Stomach (tissue), 8 donors: ENCODE measurements at regions not wholly inside any gene's neighbourhood (a gene's known extent, or its start where the extent isn't known, plus 50 kb on each side); places are given as distances from the start of the nearest gene placed in this dataset.

Experiments
- DNase-seq, 2 donors: peaks; one replicate each; pipeline versions ENCODE4 v3.0.0 to v3.0.0-alpha.2; 2013 to 2019
- H3K27ac ChIP-seq, 5 donors: fragments of 200-600 bp in 4 of 5; sonication (generic) in 4 of 5; one replicate each; pipeline ENCODE4 v1.5.1; 2013 to 2019; ENCODE audit warnings: mild to moderate bottlenecking in 1 of 5, moderate library complexity in 1 of 5
- H3K27me3 ChIP-seq, 3 donors: fragments of 200-600 bp; sonication (generic); one replicate each; pipeline ENCODE4 v1.5.1; 2017 to 2019; ENCODE audit warnings: mixed run types in 1 of 3
- H3K36me3 ChIP-seq, 4 donors: fragments of 200-600 bp; sonication (generic); 1 replicate in 3 of 4; 2 replicates in 1 of 4; pipeline ENCODE4 v1.5.1; 2016 to 2019
- H3K4me1 ChIP-seq, 4 donors: fragments of 200-600 bp; sonication (generic); one replicate each; pipeline ENCODE4 v1.5.1; 2016 to 2019
- H3K4me3 ChIP-seq, 4 donors: fragments of 200-600 bp; sonication (generic) in 3 of 4; one replicate each; pipeline ENCODE4 v1.5.1; 2016 to 2019; ENCODE audit warnings: mild to moderate bottlenecking in 1 of 4
- H3K9me3 ChIP-seq, 4 donors: fragments of 200-600 bp; sonication (generic); one replicate each; pipeline ENCODE4 v1.5.1; 2016 to 2019
- EP300 ChIP-seq: sonication (generic); formaldehyde crosslinking; IDR thresholded peaks from one replicate; pipeline ENCODE4 v1.6.1; 2017; ENCODE audit warnings: antibody characterized with exemption
- POLR2A ChIP-seq, 4 donors: fragments of 450-650 bp; IDR thresholded peaks; one replicate each; pipeline ENCODE4 v1.6.1; 2016; ENCODE audit warnings: antibody characterized with exemption in 4 of 4, control low read depth in 2 of 4, mild to moderate bottlenecking in 1 of 4, moderate library complexity in 1 of 4
- POLR2AphosphoS5 ChIP-seq, 3 donors: sonication (generic); formaldehyde crosslinking; IDR thresholded peaks; one replicate each; pipeline ENCODE4 v1.6.1; 2016; ENCODE audit warnings: antibody characterized with exemption in 3 of 3
- WGBS, 5 donors: extraction: QIAGEN DNeasy Blood & Tissue Kit in 3 of 5; methylation state at CpG; one replicate each; pipeline versions ENCODE4 v1.1.5 to v1.1.7; 2013 to 2018; 5-methylcytosine and 5-hydroxymethylcytosine counted together
- intact Hi-C: fragments of 100-400 bp; cut with DNase I; formaldehyde crosslinking; loops from one replicate; pipeline ENCODE4 v1.15.1; 2023; ENCODE audit warnings: low total_unique reads
- TF ChIP-seq, protein P1 (sequence below), 7 experiments: fragments of 450-650 bp in 4 of 7; fragments of 200-600 bp in 3 of 7; sonication (generic) in 3 of 7; IDR thresholded peaks; one replicate each; pipeline ENCODE4 v1.5.1; 2016 to 2019; ENCODE audit warnings: antibody characterized with exemption in 7 of 7, control low read depth in 2 of 7, mild to moderate bottlenecking in 1 of 7
- donor health status: healthy with polysubstance abuse.
- donor health status: Bipolar disorder and iron deficiency.
- donor health status: healthy.

DNA sequence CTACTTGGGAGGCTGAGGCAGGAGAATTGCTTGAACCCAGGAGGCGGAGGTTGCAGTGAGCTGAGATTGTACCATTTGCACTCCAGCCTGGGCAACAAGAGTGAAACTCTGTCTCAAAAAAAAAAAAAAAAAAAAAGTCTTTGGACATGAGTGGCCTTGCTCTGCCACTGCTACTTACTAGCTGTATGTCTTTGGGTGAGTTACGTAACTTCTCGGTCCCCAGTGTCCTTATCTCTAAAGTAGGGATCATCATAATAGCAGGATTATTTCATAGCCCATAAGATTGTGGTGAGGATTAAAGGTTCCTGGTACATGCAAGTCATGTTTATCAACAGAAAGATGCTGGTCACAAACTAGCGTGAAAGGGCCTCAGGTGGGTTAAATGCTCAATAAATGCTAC lies 53.9 kb upstream of the HEPHL1 start:
- no peak for TF ChIP-seq EP300
- TF ChIP-seq, protein P1, sequence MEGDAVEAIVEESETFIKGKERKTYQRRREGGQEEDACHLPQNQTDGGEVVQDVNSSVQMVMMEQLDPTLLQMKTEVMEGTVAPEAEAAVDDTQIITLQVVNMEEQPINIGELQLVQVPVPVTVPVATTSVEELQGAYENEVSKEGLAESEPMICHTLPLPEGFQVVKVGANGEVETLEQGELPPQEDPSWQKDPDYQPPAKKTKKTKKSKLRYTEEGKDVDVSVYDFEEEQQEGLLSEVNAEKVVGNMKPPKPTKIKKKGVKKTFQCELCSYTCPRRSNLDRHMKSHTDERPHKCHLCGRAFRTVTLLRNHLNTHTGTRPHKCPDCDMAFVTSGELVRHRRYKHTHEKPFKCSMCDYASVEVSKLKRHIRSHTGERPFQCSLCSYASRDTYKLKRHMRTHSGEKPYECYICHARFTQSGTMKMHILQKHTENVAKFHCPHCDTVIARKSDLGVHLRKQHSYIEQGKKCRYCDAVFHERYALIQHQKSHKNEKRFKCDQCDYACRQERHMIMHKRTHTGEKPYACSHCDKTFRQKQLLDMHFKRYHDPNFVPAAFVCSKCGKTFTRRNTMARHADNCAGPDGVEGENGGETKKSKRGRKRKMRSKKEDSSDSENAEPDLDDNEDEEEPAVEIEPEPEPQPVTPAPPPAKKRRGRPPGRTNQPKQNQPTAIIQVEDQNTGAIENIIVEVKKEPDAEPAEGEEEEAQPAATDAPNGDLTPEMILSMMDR (IDR thresholded peaks at IDR 0.05): no peak
- no peak for TF ChIP-seq POLR2A (IDR thresholded peaks at IDR 0.05)
- TF ChIP-seq POLR2AphosphoS5 (IDR thresholded peaks at IDR 0.05): no peak
- WGBS, 5 donors: 82 to 89% (median 87%) methylated on average over 4 of the region's 4 CpGs

DNA sequence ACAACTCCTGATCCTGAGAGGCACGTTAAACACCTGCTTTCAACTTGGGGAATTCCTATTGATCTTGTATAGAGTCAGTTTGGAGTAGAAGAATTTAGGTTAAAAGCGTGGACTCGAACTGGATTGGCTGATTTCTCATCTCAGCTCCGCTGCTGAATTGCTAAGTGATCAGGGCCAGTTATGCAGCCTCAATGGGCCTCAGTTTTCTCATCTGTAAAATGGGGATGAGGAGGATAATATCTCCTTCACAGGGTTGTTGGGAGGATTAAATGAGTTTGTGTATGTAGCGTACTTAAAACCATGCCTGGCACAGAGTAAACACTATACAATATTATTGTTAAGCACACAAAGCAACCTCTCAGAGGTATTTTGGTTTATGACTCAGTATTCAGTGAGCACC lies 53.2 kb upstream of the HEPHL1 start:
- Histone ChIP-seq H3K27ac (no peak overlapping the region), H3K27me3 (no peaks in the 10 kb centered on the region), H3K9me3 (no peaks in the 10 kb centered on the region), H3K4me3 (no peak overlapping the region), H3K36me3 (no peaks in the 10 kb centered on the region), H3K4me1 (no peaks in the 10 kb centered on the region)
- WGBS, 5 donors: 80 to 87% (median 84%) methylated on average over 5 of the region's 5 CpGs
- intact Hi-C loops: no loop called here
- no peak for DNase-seq
- TF ChIP-seq, protein P1 (IDR thresholded peaks at IDR 0.05): no peak
- no peak for TF ChIP-seq POLR2A (IDR thresholded peaks at IDR 0.05)
- no peak for TF ChIP-seq EP300
- no peak for TF ChIP-seq POLR2AphosphoS5 (IDR thresholded peaks at IDR 0.05)

More for the DNA sequence above, 53.9 kb upstream of the HEPHL1 start:
- Histone ChIP-seq H3K36me3 (no peaks in the 10 kb centered on the region), H3K9me3 (no peaks in the 10 kb centered on the region), H3K27ac (no peak overlapping the region), H3K4me1 (no peaks in the 10 kb centered on the region), H3K27me3 (no peaks in the 10 kb centered on the region), H3K4me3 (no peak overlapping the region)
- intact Hi-C loops: no loop called here
- no peak for DNase-seq

DNA sequence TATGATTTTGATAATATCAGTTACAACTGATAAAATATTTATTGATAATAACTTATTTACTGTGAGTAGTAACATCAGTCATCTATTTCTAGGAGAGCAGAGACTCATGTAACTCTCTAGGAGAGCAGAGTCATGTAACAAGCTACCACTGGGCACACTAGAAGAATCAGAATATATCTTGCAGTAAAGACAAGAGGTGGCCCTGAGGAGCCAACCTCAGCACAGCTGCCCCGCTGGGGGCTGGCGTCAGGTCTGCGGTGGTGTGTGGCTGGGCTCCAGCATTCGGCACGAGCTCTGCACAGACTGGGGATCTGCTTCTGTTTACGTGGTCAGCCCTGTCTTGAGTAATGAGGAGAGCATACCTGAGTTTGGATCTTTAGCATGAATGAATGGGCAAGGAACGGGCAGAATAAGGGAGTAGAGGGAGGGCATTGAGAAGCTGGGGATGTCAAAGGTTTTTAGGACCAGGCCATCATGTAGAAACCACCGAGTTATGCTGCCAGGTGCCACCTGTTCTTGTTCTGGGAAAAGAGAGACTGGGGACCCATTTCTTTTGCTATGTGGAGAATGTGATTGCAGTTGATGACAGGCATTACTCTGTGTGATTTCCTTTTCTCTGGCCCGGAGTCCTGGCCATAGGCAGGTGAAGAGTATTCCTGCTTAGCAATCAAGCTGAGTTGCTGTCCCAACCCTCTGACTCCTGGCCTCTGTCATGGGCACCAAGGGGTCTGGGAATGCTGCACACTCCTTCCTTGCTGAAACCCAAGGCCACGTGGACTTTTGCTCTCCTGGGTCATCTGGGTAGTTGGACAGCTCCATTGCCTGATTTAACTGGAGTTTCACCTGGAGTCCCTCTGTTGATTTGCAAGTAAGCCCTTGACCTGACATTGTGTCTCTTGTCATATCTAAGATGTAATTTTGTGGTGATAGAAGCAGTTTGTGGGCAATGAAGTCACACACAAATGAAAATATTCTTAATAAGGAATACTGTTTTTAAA lies 50.9 kb upstream of the HEPHL1 start:
- TF ChIP-seq POLR2AphosphoS5 (IDR thresholded peaks at IDR 0.05): no peak
- no peak for TF ChIP-seq POLR2A (IDR thresholded peaks at IDR 0.05)
- TF ChIP-seq EP300: no peak
- TF ChIP-seq, protein P1 (IDR thresholded peaks at IDR 0.05): no peak
- Histone ChIP-seq H3K9me3 (peaks cover 0 to 11% (median 9%) of the 10 kb centered on the region in 4 donors), H3K4me1 (no peaks in the 10 kb centered on the region), H3K27me3 (no peaks in the 10 kb centered on the region), H3K36me3 (no peaks in the 10 kb centered on the region), H3K27ac (no peak overlapping the region), H3K4me3 (no peak overlapping the region)
- 79 to 88% (median 81%) methylated on average over 10 of the region's 10 CpGs for WGBS, 5 donors
- intact Hi-C loops: no loop called here
- no peak for DNase-seq
